ENCODE measurements at regions not wholly inside any gene's neighbourhood (a gene's known extent, or its start where the extent isn't known, plus 50 kb on each side); places are given as distances from the start of the nearest gene placed in this dataset.

DNA sequence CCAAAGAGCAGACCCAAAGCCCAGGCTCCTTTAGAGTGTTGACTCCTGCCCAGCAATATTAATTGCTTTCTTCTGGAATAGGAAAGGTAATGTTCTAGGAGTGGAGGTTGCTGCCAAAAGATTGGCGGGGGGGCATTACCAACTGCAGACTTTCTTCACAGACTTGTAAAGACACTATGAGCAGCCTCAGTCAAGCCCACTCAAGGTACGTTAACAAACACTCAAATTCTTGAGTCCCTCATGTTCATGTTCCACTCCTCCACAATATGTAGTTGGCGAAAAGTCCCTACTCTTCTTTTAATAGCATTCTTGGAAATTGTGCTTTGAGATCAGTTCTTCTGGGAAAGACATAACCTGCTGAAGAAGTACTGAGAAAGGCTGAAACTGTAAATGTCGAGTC lies 409.2 kb upstream of the KIF2A start:
- H3K4me1 ChIP-seq (ENCODE audit: control insufficient read depth, insufficient read depth, low read length, unreplicated experiment): no peaks in the 10 kb centered on the region
- H3K79me2 ChIP-seq (ENCODE audit: control insufficient read depth, insufficient read depth, low read length, unreplicated experiment): no peaks in the 10 kb centered on the region
- no peak overlapping the region for H2AFZ ChIP-seq (ENCODE audit: low read length, unreplicated experiment)
- no peaks in the 10 kb centered on the region for H3K36me3 ChIP-seq (ENCODE audit: insufficient read depth, low read length)
- no peak overlapping the region for H3K27ac ChIP-seq (ENCODE audit: low read depth, low read length)
- no peaks in the 10 kb centered on the region for H3K27me3 ChIP-seq (ENCODE audit: insufficient read depth, low read length)
- no peak overlapping the region for H3K4me3 ChIP-seq (ENCODE audit: low read depth, low read length)

DNA sequence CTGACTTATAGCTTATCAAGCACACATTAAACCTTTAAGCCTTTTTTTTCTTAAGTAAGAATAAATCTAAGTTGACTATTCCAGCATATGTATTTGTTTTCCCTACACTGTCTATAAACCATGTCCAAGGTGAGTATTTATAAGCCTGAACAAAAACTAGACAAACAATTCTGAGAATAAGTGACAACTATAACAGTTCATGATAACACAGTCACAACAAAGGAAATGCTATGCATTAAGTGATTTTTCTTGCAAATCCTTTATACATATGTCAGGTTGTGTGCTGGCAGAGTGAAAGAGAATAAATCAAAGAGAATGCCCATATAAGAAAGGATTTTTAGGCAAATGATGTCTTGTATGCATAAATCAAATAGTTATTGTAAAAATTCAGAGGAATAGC lies 408.8 kb upstream of the KIF2A start:
- Histone ChIP-seq H3K4me3 (ENCODE audit: low read depth, low read length) (no peak overlapping the region), H2AFZ (ENCODE audit: low read length, unreplicated experiment) (no peak overlapping the region), H3K79me2 (ENCODE audit: control insufficient read depth, insufficient read depth, low read length, unreplicated experiment) (no peaks in the 10 kb centered on the region), H3K4me1 (ENCODE audit: control insufficient read depth, insufficient read depth, low read length, unreplicated experiment) (no peaks in the 10 kb centered on the region), H3K27me3 (ENCODE audit: insufficient read depth, low read length) (no peaks in the 10 kb centered on the region), H3K36me3 (ENCODE audit: insufficient read depth, low read length) (no peaks in the 10 kb centered on the region), H3K27ac (ENCODE audit: low read depth, low read length) (no peak overlapping the region)

GRCh38 chr5:61901997-61902396 lies 404.0 kb upstream of the KIF2A start:
- Histone ChIP-seq H2AFZ (ENCODE audit: low read length, unreplicated experiment) (no peak overlapping the region), H3K4me3 (ENCODE audit: low read depth, low read length) (no peak overlapping the region), H3K27ac (ENCODE audit: low read depth, low read length) (no peak overlapping the region), H3K27me3 (ENCODE audit: insufficient read depth, low read length) (no peaks in the 10 kb centered on the region), H3K36me3 (ENCODE audit: insufficient read depth, low read length) (no peaks in the 10 kb centered on the region), H3K4me1 (ENCODE audit: control insufficient read depth, insufficient read depth, low read length, unreplicated experiment) (no peaks in the 10 kb centered on the region), H3K79me2 (ENCODE audit: control insufficient read depth, insufficient read depth, low read length, unreplicated experiment) (no peaks in the 10 kb centered on the region)

DNA sequence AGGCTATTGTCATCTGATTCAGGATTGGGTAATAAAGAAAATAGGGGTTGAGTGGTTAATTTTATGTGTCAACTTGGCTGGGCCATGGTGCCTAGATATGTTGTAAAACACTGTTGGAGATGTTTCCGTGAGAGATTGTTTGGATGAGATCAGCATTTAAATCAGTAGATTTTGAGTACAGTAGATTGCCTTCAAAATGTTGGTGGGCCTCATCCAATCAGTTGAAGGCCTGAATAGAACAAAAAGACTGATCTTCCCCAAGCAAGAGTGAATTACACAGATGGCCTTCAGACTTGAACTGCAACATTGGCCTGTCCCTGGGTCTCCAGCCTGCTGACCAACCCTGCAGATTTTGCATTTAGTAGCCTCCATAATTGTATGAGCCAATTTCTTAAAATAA lies 401.3 kb upstream of the KIF2A start:
- H3K36me3 ChIP-seq (ENCODE audit: insufficient read depth, low read length): no peaks in the 10 kb centered on the region
- no peak overlapping the region for H3K27ac ChIP-seq (ENCODE audit: low read depth, low read length)
- H3K27me3 ChIP-seq (ENCODE audit: insufficient read depth, low read length): no peaks in the 10 kb centered on the region
- no peak overlapping the region for H3K4me3 ChIP-seq (ENCODE audit: low read depth, low read length)
- no peak overlapping the region for H2AFZ ChIP-seq (ENCODE audit: low read length, unreplicated experiment)
- no peaks in the 10 kb centered on the region for H3K79me2 ChIP-seq (ENCODE audit: control insufficient read depth, insufficient read depth, low read length, unreplicated experiment)
- H3K4me1 ChIP-seq (ENCODE audit: control insufficient read depth, insufficient read depth, low read length, unreplicated experiment): no peaks in the 10 kb centered on the region

DNA sequence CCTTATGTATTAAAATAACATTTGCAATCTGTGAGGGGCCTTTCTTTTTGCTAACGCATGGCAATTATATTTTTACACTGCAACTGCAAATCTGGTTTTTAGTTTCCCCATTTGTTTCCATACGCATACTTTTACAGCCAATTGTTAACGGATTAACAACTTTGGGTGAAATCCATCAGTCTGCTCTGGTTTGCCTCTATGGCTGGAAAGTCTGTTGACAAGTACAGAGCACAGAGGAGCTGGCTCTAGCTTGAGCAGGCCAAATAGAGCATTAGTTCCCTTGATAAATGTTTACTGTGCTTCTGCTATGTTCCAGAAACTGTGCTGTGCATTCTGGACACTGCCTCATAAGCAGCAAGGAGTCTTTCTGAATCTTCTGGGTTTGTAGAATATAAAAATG lies 400.4 kb upstream of the KIF2A start:
- no peaks in the 10 kb centered on the region for H3K79me2 ChIP-seq (ENCODE audit: control insufficient read depth, insufficient read depth, low read length, unreplicated experiment)
- no peak overlapping the region for H3K27ac ChIP-seq (ENCODE audit: low read depth, low read length)
- no peaks in the 10 kb centered on the region for H3K4me1 ChIP-seq (ENCODE audit: control insufficient read depth, insufficient read depth, low read length, unreplicated experiment)
- H3K4me3 ChIP-seq (ENCODE audit: low read depth, low read length): no peak overlapping the region
- H2AFZ ChIP-seq (ENCODE audit: low read length, unreplicated experiment): no peak overlapping the region
- H3K36me3 ChIP-seq (ENCODE audit: insufficient read depth, low read length): no peaks in the 10 kb centered on the region
- H3K27me3 ChIP-seq (ENCODE audit: insufficient read depth, low read length): no peaks in the 10 kb centered on the region

DNA sequence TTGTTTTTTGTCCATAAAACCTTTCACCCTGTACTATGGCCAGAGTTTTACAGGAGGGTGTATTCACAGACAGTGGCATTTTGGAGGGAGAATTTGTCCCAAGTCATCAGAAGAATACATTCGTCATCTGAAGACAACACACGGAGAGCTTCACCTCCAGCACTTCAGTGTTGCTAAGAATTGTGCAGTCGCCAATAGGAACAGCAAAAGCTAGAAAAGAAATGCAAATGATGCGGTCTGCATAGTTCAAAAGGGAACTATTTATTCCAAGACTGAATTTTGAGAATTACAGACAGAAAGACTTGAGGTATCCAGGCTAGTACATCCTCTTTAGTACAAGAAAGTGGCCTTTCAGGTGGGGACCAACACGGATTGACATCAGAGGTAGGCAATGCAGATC lies 399.2 kb upstream of the KIF2A start:
- H3K4me1 ChIP-seq (ENCODE audit: control insufficient read depth, insufficient read depth, low read length, unreplicated experiment): no peaks in the 10 kb centered on the region
- H3K27me3 ChIP-seq (ENCODE audit: insufficient read depth, low read length): no peaks in the 10 kb centered on the region
- no peaks in the 10 kb centered on the region for H3K79me2 ChIP-seq (ENCODE audit: control insufficient read depth, insufficient read depth, low read length, unreplicated experiment)
- no peak overlapping the region for H3K27ac ChIP-seq (ENCODE audit: low read depth, low read length)
- no peak overlapping the region for H2AFZ ChIP-seq (ENCODE audit: low read length, unreplicated experiment)
- H3K36me3 ChIP-seq (ENCODE audit: insufficient read depth, low read length): no peaks in the 10 kb centered on the region
- no peak overlapping the region for H3K4me3 ChIP-seq (ENCODE audit: low read depth, low read length)

- H3K4me3 ChIP-seq (ENCODE audit: low read depth, low read length): no peak overlapping the region
- H3K27ac ChIP-seq (ENCODE audit: low read depth, low read length): no peak overlapping the region
- H3K27me3 ChIP-seq (ENCODE audit: insufficient read depth, low read length): no peaks in the 10 kb centered on the region
- H3K79me2 ChIP-seq (ENCODE audit: control insufficient read depth, insufficient read depth, low read length, unreplicated experiment): no peaks in the 10 kb centered on the region
- H3K36me3 ChIP-seq (ENCODE audit: insufficient read depth, low read length): no peaks in the 10 kb centered on the region
- no peaks in the 10 kb centered on the region for H3K4me1 ChIP-seq (ENCODE audit: control insufficient read depth, insufficient read depth, low read length, unreplicated experiment)
- H2AFZ ChIP-seq (ENCODE audit: low read length, unreplicated experiment): no peak overlapping the region
Observed at GRCh38 chr5:61907995-61908394, 398.0 kb upstream of the KIF2A start.

DNA sequence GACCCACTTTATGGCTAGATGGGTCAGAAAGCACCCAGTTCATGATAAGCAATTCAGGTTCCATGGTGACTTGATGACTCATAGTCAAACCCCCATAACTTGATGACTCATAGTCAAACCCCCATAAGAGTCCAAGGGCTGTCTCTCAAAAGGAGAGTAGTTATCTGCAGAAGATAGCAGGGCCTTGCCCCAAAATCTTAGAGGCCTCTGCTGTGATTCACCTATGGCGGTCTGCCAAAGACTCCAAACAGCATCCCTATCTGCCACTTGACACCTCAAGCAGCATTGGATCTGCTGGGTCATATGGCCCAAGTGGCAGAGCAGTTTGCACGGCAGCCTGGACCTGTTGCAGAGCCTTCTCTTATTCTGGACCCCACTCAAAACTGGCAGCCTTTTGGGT lies 395.2 kb upstream of the KIF2A start:
- Histone ChIP-seq H3K27me3 (ENCODE audit: insufficient read depth, low read length) (no peaks in the 10 kb centered on the region), H3K36me3 (ENCODE audit: insufficient read depth, low read length) (no peaks in the 10 kb centered on the region), H2AFZ (ENCODE audit: low read length, unreplicated experiment) (no peak overlapping the region), H3K27ac (ENCODE audit: low read depth, low read length) (no peak overlapping the region), H3K4me3 (ENCODE audit: low read depth, low read length) (no peak overlapping the region), H3K4me1 (ENCODE audit: control insufficient read depth, insufficient read depth, low read length, unreplicated experiment) (no peaks in the 10 kb centered on the region), H3K79me2 (ENCODE audit: control insufficient read depth, insufficient read depth, low read length, unreplicated experiment) (no peaks in the 10 kb centered on the region)

DNA sequence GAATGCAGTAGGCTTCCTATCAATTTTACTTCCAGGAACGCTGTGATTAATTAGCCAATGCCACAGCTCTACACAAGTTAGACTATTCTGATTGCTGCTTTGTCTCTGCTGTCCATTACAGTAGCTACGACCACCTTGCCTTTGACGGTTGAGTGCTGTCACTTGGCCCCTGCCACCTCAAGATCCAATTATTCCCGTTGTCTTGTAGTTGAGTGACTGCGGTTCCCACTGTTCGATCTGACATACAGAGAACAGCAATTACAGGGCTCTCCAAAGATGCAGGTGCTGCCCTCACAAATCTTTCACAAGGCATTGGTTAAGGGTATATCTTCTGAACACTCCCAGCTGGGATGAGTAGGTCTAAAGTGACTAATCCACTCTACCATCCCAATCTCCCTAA lies 393.4 kb upstream of the KIF2A start:
- Histone ChIP-seq H3K4me3 (ENCODE audit: low read depth, low read length) (no peak overlapping the region), H3K36me3 (ENCODE audit: insufficient read depth, low read length) (no peaks in the 10 kb centered on the region), H2AFZ (ENCODE audit: low read length, unreplicated experiment) (no peak overlapping the region), H3K79me2 (ENCODE audit: control insufficient read depth, insufficient read depth, low read length, unreplicated experiment) (no peaks in the 10 kb centered on the region), H3K27ac (ENCODE audit: low read depth, low read length) (no peak overlapping the region), H3K4me1 (ENCODE audit: control insufficient read depth, insufficient read depth, low read length, unreplicated experiment) (no peaks in the 10 kb centered on the region), H3K27me3 (ENCODE audit: insufficient read depth, low read length) (no peaks in the 10 kb centered on the region)

DNA sequence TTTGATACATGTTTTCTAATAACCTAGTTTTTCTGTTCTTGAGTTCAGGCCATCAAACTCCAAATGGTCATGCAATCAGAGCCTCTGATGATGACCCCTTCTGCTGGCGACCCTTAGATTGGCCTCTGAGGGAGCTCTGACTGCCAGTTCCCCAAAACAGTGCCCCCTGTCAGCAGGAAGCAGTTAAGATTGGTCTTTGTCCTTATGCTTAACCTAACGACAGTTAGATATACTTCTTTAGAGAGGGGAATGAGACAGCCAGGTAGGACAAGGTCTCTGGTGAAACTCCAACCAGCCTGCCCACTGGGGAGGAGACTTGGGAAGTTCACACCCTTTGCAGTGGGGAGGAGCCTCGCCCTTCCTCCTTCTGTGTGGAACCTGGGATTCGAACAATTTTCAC lies 390.4 kb upstream of the KIF2A start:
- Histone ChIP-seq H2AFZ (ENCODE audit: low read length, unreplicated experiment) (no peak overlapping the region), H3K4me1 (ENCODE audit: control insufficient read depth, insufficient read depth, low read length, unreplicated experiment) (no peaks in the 10 kb centered on the region), H3K79me2 (ENCODE audit: control insufficient read depth, insufficient read depth, low read length, unreplicated experiment) (no peaks in the 10 kb centered on the region), H3K27ac (ENCODE audit: low read depth, low read length) (no peak overlapping the region), H3K27me3 (ENCODE audit: insufficient read depth, low read length) (no peaks in the 10 kb centered on the region), H3K36me3 (ENCODE audit: insufficient read depth, low read length) (no peaks in the 10 kb centered on the region), H3K4me3 (ENCODE audit: low read depth, low read length) (no peak overlapping the region)

DNA sequence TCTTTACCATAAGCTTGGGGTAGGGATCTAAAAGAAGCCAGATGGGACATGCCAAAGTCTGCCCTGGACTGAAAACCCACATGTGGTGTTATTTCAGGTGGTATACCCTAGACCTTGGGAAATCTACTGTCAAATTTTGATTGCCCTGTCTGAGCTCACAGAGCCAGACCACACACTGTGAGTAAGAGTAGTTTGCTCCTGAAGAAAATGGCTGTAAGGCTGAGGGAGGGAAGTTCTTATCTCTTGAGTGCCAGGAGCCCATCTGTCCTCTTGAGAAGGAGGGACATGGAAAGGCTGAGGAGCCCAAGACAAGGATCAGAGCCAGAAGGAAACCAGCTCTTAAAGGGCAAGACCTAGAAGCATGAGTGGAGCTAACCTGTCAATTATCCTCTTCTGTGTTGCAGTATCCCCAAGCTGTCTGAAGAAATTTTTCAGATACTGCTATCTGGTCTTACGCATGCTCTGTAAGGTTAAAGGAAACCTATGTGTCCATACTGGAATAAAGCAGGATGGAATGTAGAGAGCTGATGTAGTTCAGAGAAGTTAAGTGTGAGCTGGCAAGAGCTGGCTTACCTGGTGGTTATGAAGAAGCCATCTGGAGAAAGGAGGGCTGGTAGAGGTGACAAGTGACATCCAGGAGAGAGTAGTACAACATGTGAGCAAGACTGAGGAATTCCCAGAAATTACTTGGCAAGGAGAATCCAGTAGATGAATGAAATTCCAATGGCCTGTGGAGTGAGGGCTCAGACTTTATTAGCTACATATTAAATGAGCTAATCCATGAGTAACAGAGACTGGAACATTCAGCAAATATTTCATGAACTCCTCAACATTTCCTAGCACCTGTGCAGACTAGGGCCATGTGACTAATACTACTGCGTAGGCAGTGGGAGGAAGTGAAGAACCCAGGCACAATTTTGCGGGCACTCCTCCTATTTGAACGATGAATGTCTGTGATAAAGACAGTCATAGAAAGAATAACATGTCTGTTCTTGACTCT lies 389.1 kb upstream of the KIF2A start:
- Histone ChIP-seq H3K4me3 (ENCODE audit: low read depth, low read length) (no peak overlapping the region), H3K4me1 (ENCODE audit: control insufficient read depth, insufficient read depth, low read length, unreplicated experiment) (no peaks in the 10 kb centered on the region), H3K36me3 (ENCODE audit: insufficient read depth, low read length) (no peaks in the 10 kb centered on the region), H3K79me2 (ENCODE audit: control insufficient read depth, insufficient read depth, low read length, unreplicated experiment) (no peaks in the 10 kb centered on the region), H3K27ac (ENCODE audit: low read depth, low read length) (no peak overlapping the region), H2AFZ (ENCODE audit: low read length, unreplicated experiment) (no peak overlapping the region), H3K27me3 (ENCODE audit: insufficient read depth, low read length) (no peaks in the 10 kb centered on the region)

Measured in ACC112 (cell line).